ENCODE measurements at regions not wholly inside any gene's neighbourhood (a gene's known extent, or its start where the extent isn't known, plus 50 kb on each side); places are given as distances from the start of the nearest gene placed in this dataset.

GRCh38 chrX:10365532-10366265 lies 208.9 kb downstream of the CLCN4 start:
- no peaks in the 10 kb centered on the region for H3K4me1 ChIP-seq (ENCODE audit: control insufficient read depth, extremely low read depth, insufficient read depth, low read length)
- H3K27me3 ChIP-seq (ENCODE audit: control insufficient read depth, insufficient read depth, low read length), result no peaks in the 10 kb centered on the region
- no peaks in the 10 kb centered on the region for H3K79me2 ChIP-seq (ENCODE audit: control insufficient read depth, insufficient read depth, low read length)
- no peak overlapping the region for H3K4me2 ChIP-seq (ENCODE audit: extremely low read depth, insufficient read depth, low read length)
- H2AFZ ChIP-seq (ENCODE audit: low read length), result no peak overlapping the region
- H3K4me3 ChIP-seq (replicated peaks in 1 of 4; ENCODE audit: control extremely low read depth in 1 of 4, insufficient read depth in 1 of 4, low read depth in 3 of 4, low read length in 4 of 4), result no peak overlapping the region
- no peaks in the 10 kb centered on the region for H3K9me3 ChIP-seq (ENCODE audit: control insufficient read depth, insufficient read depth, low read depth, low read length)
- DNase-seq (ENCODE audit: low read depth in 2 of 2), result no peak
- no peak overlapping the region for H3K27ac ChIP-seq (ENCODE audit: insufficient read depth, low read length)
- TF ChIP-seq CTCF (conservative IDR thresholded peaks at IDR 0.05 in 1 of 2, IDR thresholded peaks at IDR 0.05 in 1 of 2; ENCODE audit: low read depth in 1 of 2, low read length in 2 of 2) (no peak), EZH2 (IDR thresholded peaks at IDR 0.05; ENCODE audit: low read length, missing control alignments) (no peak)
- no peaks in the 10 kb centered on the region for H4K20me1 ChIP-seq (ENCODE audit: control insufficient read depth, extremely low read depth, insufficient read depth, low read length)
- H3K9ac ChIP-seq (ENCODE audit: insufficient read depth, low read length), result no peak overlapping the region
- H3K36me3 ChIP-seq (ENCODE audit: control insufficient read depth, insufficient read depth, low read length), result no peaks in the 10 kb centered on the region

- Histone ChIP-seq H3K9me3 (ENCODE audit: control insufficient read depth, insufficient read depth, low read depth, low read length) (no peaks in the 10 kb centered on the region), H3K79me2 (ENCODE audit: control insufficient read depth, insufficient read depth, low read length) (no peaks in the 10 kb centered on the region), H3K36me3 (ENCODE audit: control insufficient read depth, insufficient read depth, low read length) (no peaks in the 10 kb centered on the region), H4K20me1 (ENCODE audit: control insufficient read depth, extremely low read depth, insufficient read depth, low read length) (no peaks in the 10 kb centered on the region), H3K4me3 (replicated peaks in 1 of 4; ENCODE audit: control extremely low read depth in 1 of 4, insufficient read depth in 1 of 4, low read depth in 3 of 4, low read length in 4 of 4) (no peak overlapping the region), H3K4me1 (ENCODE audit: control insufficient read depth, extremely low read depth, insufficient read depth, low read length) (no peaks in the 10 kb centered on the region), H3K4me2 (ENCODE audit: extremely low read depth, insufficient read depth, low read length) (no peak overlapping the region), H3K27ac (ENCODE audit: insufficient read depth, low read length) (no peak overlapping the region), H3K9ac (ENCODE audit: insufficient read depth, low read length) (no peak overlapping the region), H3K27me3 (ENCODE audit: control insufficient read depth, insufficient read depth, low read length) (no peaks in the 10 kb centered on the region), H2AFZ (ENCODE audit: low read length) (no peak overlapping the region)
- no peak for DNase-seq (ENCODE audit: low read depth in 2 of 2)
- TF ChIP-seq EZH2 (IDR thresholded peaks at IDR 0.05; ENCODE audit: low read length, missing control alignments), result no peak
- TF ChIP-seq CTCF (conservative IDR thresholded peaks at IDR 0.05 in 1 of 2, IDR thresholded peaks at IDR 0.05 in 1 of 2; ENCODE audit: low read depth in 1 of 2, low read length in 2 of 2), result no peak
Measured at GRCh38 chrX:10367406-10367805, 210.6 kb downstream of the CLCN4 start.

- no peak overlapping the region for H3K9ac ChIP-seq (ENCODE audit: insufficient read depth, low read length)
- H3K79me2 ChIP-seq (ENCODE audit: control insufficient read depth, insufficient read depth, low read length), result no peaks in the 10 kb centered on the region
- H3K9me3 ChIP-seq (ENCODE audit: control insufficient read depth, insufficient read depth, low read depth, low read length), result no peaks in the 10 kb centered on the region
- no peaks in the 10 kb centered on the region for H3K36me3 ChIP-seq (ENCODE audit: control insufficient read depth, insufficient read depth, low read length)
- no peak overlapping the region for H3K4me3 ChIP-seq (replicated peaks in 1 of 4; ENCODE audit: control extremely low read depth in 1 of 4, insufficient read depth in 1 of 4, low read depth in 3 of 4, low read length in 4 of 4)
- H3K4me1 ChIP-seq (ENCODE audit: control insufficient read depth, extremely low read depth, insufficient read depth, low read length), result no peaks in the 10 kb centered on the region
- H3K4me2 ChIP-seq (ENCODE audit: extremely low read depth, insufficient read depth, low read length), result no peak overlapping the region
- H2AFZ ChIP-seq (ENCODE audit: low read length), result no peak overlapping the region
- no peaks in the 10 kb centered on the region for H4K20me1 ChIP-seq (ENCODE audit: control insufficient read depth, extremely low read depth, insufficient read depth, low read length)
- TF ChIP-seq CTCF (conservative IDR thresholded peaks at IDR 0.05 in 1 of 2, IDR thresholded peaks at IDR 0.05 in 1 of 2; ENCODE audit: low read depth in 1 of 2, low read length in 2 of 2), result no peak
- TF ChIP-seq EZH2 (IDR thresholded peaks at IDR 0.05; ENCODE audit: low read length, missing control alignments), result no peak
- H3K27me3 ChIP-seq (ENCODE audit: control insufficient read depth, insufficient read depth, low read length), result no peaks in the 10 kb centered on the region
- no peak for DNase-seq (ENCODE audit: low read depth in 2 of 2)
- H3K27ac ChIP-seq (ENCODE audit: insufficient read depth, low read length), result no peak overlapping the region
Measured at GRCh38 chrX:10370976-10371375, 214.2 kb downstream of the CLCN4 start.
